GM23338 (cell line): ENCODE measurements at regions not wholly inside any gene's neighbourhood (a gene's known extent, or its start where the extent isn't known, plus 50 kb on each side); places are given as distances from the start of the nearest gene placed in this dataset.

Experiments used
- ATAC-seq: fragments of 200-7000 bp; cut with Tn5 transposase; 3 replicates; pipeline ENCODE4 v1.9.1; 2020
- DNase-seq: peaks from one replicate; pipeline ENCODE4 v3.0.0-alpha.2; 2015; ENCODE audit warnings: low spot score
- H2AFZ ChIP-seq: fragments of 200-600 bp; sonication (generic); 2 replicates; pipeline ENCODE4 v1.8.0; 2016; ENCODE audit warnings: antibody characterized with exemption, mild to moderate bottlenecking, moderate library complexity
- H3F3A ChIP-seq: fragments of 200-600 bp; sonication (generic); replicated peaks from 2 replicates; pipeline ENCODE4 v1.8.0; 2017; ENCODE audit warnings: antibody characterized with exemption, mixed run types, low read depth
- H3K27ac ChIP-seq: fragments of 200-600 bp; sonication (generic); 2 replicates; pipeline ENCODE4 v1.6.1; 2016; ENCODE audit warnings: low read depth
- H3K27me3 ChIP-seq: fragments of 200-600 bp; sonication (generic); 2 replicates; pipeline ENCODE4 v1.8.0; 2016; ENCODE audit warnings: mild to moderate bottlenecking, mixed run types, moderate library complexity; ENCODE audit not compliant: insufficient read depth
- H3K36me3 ChIP-seq: fragments of 200-600 bp; sonication (generic); 2 replicates; pipeline ENCODE4 v1.8.0; 2016; ENCODE audit warnings: mild to moderate bottlenecking; ENCODE audit not compliant: insufficient read depth
- H3K4me1 ChIP-seq: fragments of 200-600 bp; sonication (generic); 2 replicates; pipeline ENCODE4 v1.8.0; 2016; ENCODE audit warnings: mild to moderate bottlenecking, moderate library complexity; ENCODE audit not compliant: insufficient read depth
- H3K4me2 ChIP-seq: fragments of 200-600 bp; sonication (generic); 2 replicates; pipeline ENCODE4 v1.7.1; 2017; ENCODE audit warnings: mixed run types
- H3K4me3 ChIP-seq: fragments of 200-600 bp; sonication (generic); 2 replicates; pipeline ENCODE4 v1.6.1; 2016; ENCODE audit warnings: mixed run types
- H3K79me2 ChIP-seq: fragments of 200-600 bp; sonication (generic); replicated peaks from 2 replicates; pipeline ENCODE4 v1.8.0; 2017; ENCODE audit warnings: mild to moderate bottlenecking; ENCODE audit not compliant: insufficient read depth
- H3K9me2 ChIP-seq: fragments of 200-600 bp; sonication (generic); 2 replicates; pipeline ENCODE4 v1.8.0; 2017; ENCODE audit not compliant: insufficient read depth
- H4K20me1 ChIP-seq: fragments of 200-600 bp; sonication (generic); replicated peaks from 2 replicates; pipeline ENCODE4 v1.8.0; 2017; ENCODE audit warnings: mild to moderate bottlenecking; ENCODE audit not compliant: insufficient read depth
- H3K27ac Mint-ChIP-seq: 2 replicates; pipeline ENCODE4 v1.8.0; 2020; ENCODE audit warnings: inconsistent platforms, mild to moderate bottlenecking, moderate library complexity, mixed read lengths
- H3K27me3 Mint-ChIP-seq: 3 replicates; pipeline ENCODE4 v1.8.0; 2022; ENCODE audit warnings: low read depth, mild to moderate bottlenecking, moderate library complexity, mixed read lengths, inconsistent platforms; ENCODE audit not compliant: insufficient read depth, poor library complexity
- H3K36me3 Mint-ChIP-seq: 3 replicates; pipeline ENCODE4 v1.8.0; 2021; ENCODE audit warnings: low read depth, mild to moderate bottlenecking, inconsistent platforms, moderate library complexity, mixed read lengths
- H3K4me1 Mint-ChIP-seq: 3 replicates; pipeline ENCODE4 v1.8.0; 2020; ENCODE audit warnings: mild to moderate bottlenecking, inconsistent platforms, mixed read lengths
- H3K4me3 Mint-ChIP-seq: 3 replicates; pipeline ENCODE4 v1.8.0; 2021; ENCODE audit warnings: moderate library complexity, mild to moderate bottlenecking, inconsistent platforms, mixed read lengths
- H3K9me3 Mint-ChIP-seq: 3 replicates; pipeline ENCODE4 v1.8.0; 2020; ENCODE audit warnings: moderate library complexity, mild to moderate bottlenecking, inconsistent platforms, mixed read lengths
- CREB1 ChIP-seq: fragments of 250-450 bp; sonication (Bioruptor Pico); IDR thresholded peaks from 2 replicates; pipeline ENCODE4 v1.5.0; 2020; ENCODE audit warnings: low read depth, mild to moderate bottlenecking, moderate library complexity
- CTCF ChIP-seq, 2 experiments: fragments of 200-600 bp in 1 of 2; sonication (generic) in 1 of 2; conservative IDR thresholded peaks; 2 replicates each; pipeline versions ENCODE4 v1.5.1 to v1.6.1; 2016 to 2017; ENCODE audit warnings: antibody characterized with exemption in 2 of 2, low read depth in 2 of 2, mild to moderate bottlenecking in 2 of 2, moderate library complexity in 1 of 2
- EZH2 ChIP-seq: fragments of 200-600 bp; sonication (generic); IDR thresholded peaks from one replicate; pipeline ENCODE4 v1.8.0; 2017; ENCODE audit warnings: antibody characterized with exemption, mild to moderate bottlenecking, low read depth; ENCODE audit not compliant: unreplicated experiment
- EZH2phosphoT487 ChIP-seq: fragments of 200-600 bp; sonication (generic); IDR thresholded peaks from one replicate; pipeline ENCODE4 v1.8.1; 2018; ENCODE audit warnings: antibody characterized with exemption; ENCODE audit not compliant: unreplicated experiment
- JUNB ChIP-seq: IDR thresholded peaks from one replicate; pipeline ENCODE4 v1.6.1; 2016; ENCODE audit warnings: antibody characterized with exemption; ENCODE audit not compliant: unreplicated experiment
- NANOG ChIP-seq: IDR thresholded peaks from 2 replicates; pipeline ENCODE4 v1.6.1; 2016; ENCODE audit warnings: antibody characterized with exemption, borderline replicate concordance
- POLR2AphosphoS5 ChIP-seq: IDR thresholded peaks from 2 replicates; pipeline ENCODE4 v1.6.1; 2016; ENCODE audit warnings: antibody characterized with exemption, low read depth
- REST ChIP-seq: IDR thresholded peaks from one replicate; pipeline ENCODE4 v1.6.1; 2018; ENCODE audit warnings: antibody characterized with exemption; ENCODE audit not compliant: unreplicated experiment
- STAT1 ChIP-seq: IDR thresholded peaks from one replicate; pipeline ENCODE4 v1.6.1; 2016; ENCODE audit warnings: antibody characterized with exemption; ENCODE audit not compliant: unreplicated experiment
- ZNF114 ChIP-seq: fragments of 250-450 bp; sonication (Bioruptor Pico); IDR thresholded peaks from 2 replicates; pipeline ENCODE4 v1.5.0; 2020; ENCODE audit warnings: mild to moderate bottlenecking, moderate library complexity
- ZNF331 ChIP-seq: fragments of 250-450 bp; sonication (Bioruptor Pico); IDR thresholded peaks from 2 replicates; pipeline ENCODE4 v1.5.0; 2020; ENCODE audit warnings: low read depth, mild to moderate bottlenecking, moderate library complexity
- ZNF462 ChIP-seq: fragments of 250-450 bp; sonication (Bioruptor Pico); IDR thresholded peaks from 2 replicates; pipeline ENCODE4 v1.5.0; 2020; ENCODE audit warnings: mild to moderate bottlenecking, moderate library complexity
- TF ChIP-seq, protein P1 (sequence below): IDR thresholded peaks from 2 replicates; pipeline ENCODE4 v1.6.1; 2016; ENCODE audit warnings: antibody characterized with exemption

DNA sequence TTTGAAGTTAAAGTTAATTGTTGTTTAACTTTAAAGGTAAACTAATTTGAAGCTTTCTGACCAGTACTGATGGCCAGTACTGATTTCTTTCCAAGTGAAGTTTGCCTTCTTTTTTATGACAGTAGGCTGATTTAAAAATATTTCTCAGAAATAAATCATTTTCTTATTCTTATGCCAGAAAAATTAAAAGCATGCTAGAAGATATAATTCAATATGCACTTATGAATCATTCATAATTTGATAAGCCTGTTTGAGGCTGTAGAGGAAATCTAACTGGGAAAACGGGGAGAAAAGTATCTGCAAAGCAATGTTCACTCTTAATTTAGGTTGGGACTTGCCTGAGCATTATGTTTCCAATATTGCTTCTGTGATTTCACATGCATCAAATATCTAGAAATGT lies 1112.0 kb upstream of the INTU start:
- TF ChIP-seq JUNB (no peak), STAT1 (no peak), ZNF331 (CRISPR knock-in tag) (no peak), ZNF462 (CRISPR knock-in tag) (no peak), CREB1 (CRISPR knock-in tag) (no peak), EZH2 (no peak), POLR2AphosphoS5 (no peak), CTCF (conservative IDR thresholded peaks at IDR 0.05; ENCODE audit: low read depth in 2 of 2) (no peak), REST (no peak), ZNF114 (CRISPR knock-in tag) (no peak), EZH2phosphoT487 (no peak), NANOG (no peak)
- TF ChIP-seq, protein P1, sequence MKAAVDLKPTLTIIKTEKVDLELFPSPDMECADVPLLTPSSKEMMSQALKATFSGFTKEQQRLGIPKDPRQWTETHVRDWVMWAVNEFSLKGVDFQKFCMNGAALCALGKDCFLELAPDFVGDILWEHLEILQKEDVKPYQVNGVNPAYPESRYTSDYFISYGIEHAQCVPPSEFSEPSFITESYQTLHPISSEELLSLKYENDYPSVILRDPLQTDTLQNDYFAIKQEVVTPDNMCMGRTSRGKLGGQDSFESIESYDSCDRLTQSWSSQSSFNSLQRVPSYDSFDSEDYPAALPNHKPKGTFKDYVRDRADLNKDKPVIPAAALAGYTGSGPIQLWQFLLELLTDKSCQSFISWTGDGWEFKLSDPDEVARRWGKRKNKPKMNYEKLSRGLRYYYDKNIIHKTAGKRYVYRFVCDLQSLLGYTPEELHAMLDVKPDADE: no peak
- Histone ChIP-seq H3F3A (no peaks in the 10 kb centered on the region), H3K4me3 (no peak overlapping the region), H3K79me2 (no peaks in the 10 kb centered on the region), H3K9me2 (no peaks in the 10 kb centered on the region), H2AFZ (no peak overlapping the region), H3K27me3 (no peaks in the 10 kb centered on the region), H3K4me2 (no peak overlapping the region), H3K4me1 (no peaks in the 10 kb centered on the region), H3K27ac (no peak overlapping the region), H3K36me3 (no peaks in the 10 kb centered on the region), H4K20me1 (no peaks in the 10 kb centered on the region)
- peaks cover 17% of the 10 kb centered on the region for H3K9me3 Mint-ChIP-seq
- H3K4me1 Mint-ChIP-seq: no peaks in the 10 kb centered on the region
- DNase-seq (no peak), ATAC-seq (no peak)
- H3K27me3 Mint-ChIP-seq: peaks cover 2% of the 10 kb centered on the region
- peaks cover 14% of the 10 kb centered on the region for H3K36me3 Mint-ChIP-seq
- H3K27ac Mint-ChIP-seq: no peak overlapping the region
- no peak overlapping the region for H3K4me3 Mint-ChIP-seq
